ENCODE measurements at regions not wholly inside any gene's neighbourhood (a gene's known extent, or its start where the extent isn't known, plus 50 kb on each side); places are given as distances from the start of the nearest gene placed in this dataset.

- Mint-ChIP-seq H3K4me1 (no peaks in the 10 kb centered on the region), H3K27ac (no peak overlapping the region), H3K9me3 (peaks cover 0 to 6% of the 10 kb centered on the region in 2 donors), H3K4me3 (no peak overlapping the region), H3K36me3 (no peaks in the 10 kb centered on the region), H3K27me3 (ENCODE audit: low read depth in 2 of 2) (no peaks in the 10 kb centered on the region)
- Histone ChIP-seq H3K4me1 (ENCODE audit: control insufficient read depth, insufficient read depth, low read length) (no peaks in the 10 kb centered on the region), H3K27me3 (ENCODE audit: control insufficient read depth, insufficient read depth, low read length) (no peaks in the 10 kb centered on the region), H3K9me3 (ENCODE audit: control insufficient read depth, insufficient read depth, low read length) (no peaks in the 10 kb centered on the region), H3K4me3 (ENCODE audit: low read length) (no peak overlapping the region), H3K27ac (ENCODE audit: low read length) (no peak overlapping the region), H3K36me3 (ENCODE audit: control insufficient read depth, insufficient read depth, low read length) (no peaks in the 10 kb centered on the region)
- TF ChIP-seq, protein P1, sequence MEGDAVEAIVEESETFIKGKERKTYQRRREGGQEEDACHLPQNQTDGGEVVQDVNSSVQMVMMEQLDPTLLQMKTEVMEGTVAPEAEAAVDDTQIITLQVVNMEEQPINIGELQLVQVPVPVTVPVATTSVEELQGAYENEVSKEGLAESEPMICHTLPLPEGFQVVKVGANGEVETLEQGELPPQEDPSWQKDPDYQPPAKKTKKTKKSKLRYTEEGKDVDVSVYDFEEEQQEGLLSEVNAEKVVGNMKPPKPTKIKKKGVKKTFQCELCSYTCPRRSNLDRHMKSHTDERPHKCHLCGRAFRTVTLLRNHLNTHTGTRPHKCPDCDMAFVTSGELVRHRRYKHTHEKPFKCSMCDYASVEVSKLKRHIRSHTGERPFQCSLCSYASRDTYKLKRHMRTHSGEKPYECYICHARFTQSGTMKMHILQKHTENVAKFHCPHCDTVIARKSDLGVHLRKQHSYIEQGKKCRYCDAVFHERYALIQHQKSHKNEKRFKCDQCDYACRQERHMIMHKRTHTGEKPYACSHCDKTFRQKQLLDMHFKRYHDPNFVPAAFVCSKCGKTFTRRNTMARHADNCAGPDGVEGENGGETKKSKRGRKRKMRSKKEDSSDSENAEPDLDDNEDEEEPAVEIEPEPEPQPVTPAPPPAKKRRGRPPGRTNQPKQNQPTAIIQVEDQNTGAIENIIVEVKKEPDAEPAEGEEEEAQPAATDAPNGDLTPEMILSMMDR (IDR thresholded peaks at IDR 0.05) = no peak
- ATAC-seq = no peak
- intact Hi-C loops (cut with micrococcal nuclease) = no loop called here
- WGBS (ENCODE audit: insufficient coverage) = no CpG with 5 or more reads among the region's 2 CpGs
- no peak for DNase-seq
Measured at GRCh38 chrX:113400193-113400704, 559.6 kb upstream of the AMOT start.

GRCh38 chrX:113399506-113400192, 559.0 kb upstream of the AMOT start:
- Histone ChIP-seq H3K36me3 (ENCODE audit: control insufficient read depth, insufficient read depth, low read length) (no peaks in the 10 kb centered on the region), H3K4me1 (ENCODE audit: control insufficient read depth, insufficient read depth, low read length) (no peaks in the 10 kb centered on the region), H3K27me3 (ENCODE audit: control insufficient read depth, insufficient read depth, low read length) (no peaks in the 10 kb centered on the region), H3K27ac (ENCODE audit: low read length) (no peak overlapping the region), H3K9me3 (ENCODE audit: control insufficient read depth, insufficient read depth, low read length) (no peaks in the 10 kb centered on the region), H3K4me3 (ENCODE audit: low read length) (no peak overlapping the region)
- Mint-ChIP-seq H3K9me3 (peaks cover 0 to 6% of the 10 kb centered on the region in 2 donors), H3K27ac (no peak overlapping the region), H3K4me1 (no peaks in the 10 kb centered on the region), H3K36me3 (no peaks in the 10 kb centered on the region), H3K4me3 (no peak overlapping the region), H3K27me3 (ENCODE audit: low read depth in 2 of 2) (no peaks in the 10 kb centered on the region)
- no peak for ATAC-seq
- TF ChIP-seq, protein P1 (IDR thresholded peaks at IDR 0.05) = no peak
- intact Hi-C loops (cut with micrococcal nuclease) = no loop called here
- no peak for DNase-seq
- WGBS (ENCODE audit: insufficient coverage) = 90% methylated on average over 3 of the region's 5 CpGs

GRCh38 chrX:113392355-113392754, 551.7 kb upstream of the AMOT start:
- H3K27ac Mint-ChIP-seq = no peak overlapping the region
- no peaks in the 10 kb centered on the region for H3K36me3 Mint-ChIP-seq
- peaks cover 0 to 10% of the 10 kb centered on the region in 2 donors for H3K9me3 Mint-ChIP-seq
- 85% methylated on average over 6 of the region's 6 CpGs for WGBS (ENCODE audit: insufficient coverage)
- no peak for ATAC-seq
- TF ChIP-seq, protein P1 (IDR thresholded peaks at IDR 0.05) = no peak
- Histone ChIP-seq H3K36me3 (ENCODE audit: control insufficient read depth, insufficient read depth, low read length) (no peaks in the 10 kb centered on the region), H3K9me3 (ENCODE audit: control insufficient read depth, insufficient read depth, low read length) (peaks cover 5% of the 10 kb centered on the region), H3K27ac (ENCODE audit: low read length) (no peak overlapping the region), H3K27me3 (ENCODE audit: control insufficient read depth, insufficient read depth, low read length) (no peaks in the 10 kb centered on the region), H3K4me1 (ENCODE audit: control insufficient read depth, insufficient read depth, low read length) (no peaks in the 10 kb centered on the region), H3K4me3 (ENCODE audit: low read length) (no peak overlapping the region)
- H3K27me3 Mint-ChIP-seq (ENCODE audit: low read depth in 2 of 2) = peaks cover 0 to 6% of the 10 kb centered on the region in 2 donors
- no peak overlapping the region for H3K4me3 Mint-ChIP-seq
- intact Hi-C loops (cut with micrococcal nuclease) = no loop called here
- no peak for DNase-seq
- no peaks in the 10 kb centered on the region for H3K4me1 Mint-ChIP-seq

GRCh38 chrX:113391875-113392274, 551.2 kb upstream of the AMOT start:
- H3K27ac ChIP-seq (ENCODE audit: low read length) = no peak overlapping the region
- H3K4me3 ChIP-seq (ENCODE audit: low read length) = no peak overlapping the region
- no peaks in the 10 kb centered on the region for H3K36me3 ChIP-seq (ENCODE audit: control insufficient read depth, insufficient read depth, low read length)
- TF ChIP-seq, protein P1 (IDR thresholded peaks at IDR 0.05) = no peak
- peaks cover 5% of the 10 kb centered on the region for H3K9me3 ChIP-seq (ENCODE audit: control insufficient read depth, insufficient read depth, low read length)
- no peak overlapping the region for H3K27ac Mint-ChIP-seq
- WGBS (ENCODE audit: insufficient coverage) = 89% methylated on average over 13 of the region's 13 CpGs
- H3K4me1 ChIP-seq (ENCODE audit: control insufficient read depth, insufficient read depth, low read length) = no peaks in the 10 kb centered on the region
- no peak overlapping the region for H3K4me3 Mint-ChIP-seq
- ATAC-seq = no peak
- H3K9me3 Mint-ChIP-seq = peaks cover 0 to 10% of the 10 kb centered on the region in 2 donors
- H3K27me3 Mint-ChIP-seq (ENCODE audit: low read depth in 2 of 2) = peaks cover 0 to 6% of the 10 kb centered on the region in 2 donors
- no peaks in the 10 kb centered on the region for H3K4me1 Mint-ChIP-seq
- intact Hi-C loops (cut with micrococcal nuclease) = no loop called here
- H3K36me3 Mint-ChIP-seq = no peaks in the 10 kb centered on the region
- H3K27me3 ChIP-seq (ENCODE audit: control insufficient read depth, insufficient read depth, low read length) = no peaks in the 10 kb centered on the region
- no peak for DNase-seq

All from natural killer cell (primary cell).